ENCODE measurements at regions not wholly inside any gene's neighbourhood (a gene's known extent, or its start where the extent isn't known, plus 50 kb on each side); places are given as distances from the start of the nearest gene placed in this dataset.

- H3K36me3 ChIP-seq (ENCODE audit: control insufficient read depth in 1 of 2, insufficient read depth in 2 of 2, low read length in 2 of 2): no peaks in the 10 kb centered on the region
- peaks cover 8 to 22% of the 10 kb centered on the region in 2 donors for H3K9me3 ChIP-seq (ENCODE audit: control insufficient read depth in 1 of 2, low read length in 2 of 2)
- H3K4me1 ChIP-seq (ENCODE audit: control insufficient read depth in 1 of 2, insufficient read depth in 2 of 2, low read length in 2 of 2): no peaks in the 10 kb centered on the region
- no peaks in the 10 kb centered on the region for H3K27me3 ChIP-seq (ENCODE audit: low read depth, low read length)
- no peak overlapping the region for H3K4me3 ChIP-seq (ENCODE audit: low read depth in 1 of 2, low read length in 2 of 2)
- no peak overlapping the region for H3K27ac ChIP-seq (ENCODE audit: low read length)
Observed at GRCh38 chr5:28009576-28009975, 971.2 kb upstream of the CDH9 start.

- H3K4me3 ChIP-seq (ENCODE audit: low read depth in 1 of 2, low read length in 2 of 2): no peak overlapping the region
Observed at GRCh38 chr5:27996665-27997064, 958.3 kb upstream of the CDH9 start.

GRCh38 chr5:27995867-27996266 is 957.5 kb upstream of the CDH9 start:
- Histone ChIP-seq H3K4me1 (ENCODE audit: control insufficient read depth in 1 of 2, insufficient read depth in 2 of 2, low read length in 2 of 2) (no peaks in the 10 kb centered on the region), H3K27ac (ENCODE audit: low read length) (no peak overlapping the region), H3K9me3 (ENCODE audit: control insufficient read depth in 1 of 2, low read length in 2 of 2) (peaks cover 0 to 8% of the 10 kb centered on the region in 2 donors), H3K4me3 (ENCODE audit: low read depth in 1 of 2, low read length in 2 of 2) (no peak overlapping the region), H3K36me3 (ENCODE audit: control insufficient read depth in 1 of 2, insufficient read depth in 2 of 2, low read length in 2 of 2) (no peaks in the 10 kb centered on the region), H3K27me3 (ENCODE audit: low read depth, low read length) (no peaks in the 10 kb centered on the region)

More at GRCh38 chr5:27996665-27997064, 958.3 kb upstream of the CDH9 start:
- no peak overlapping the region for H3K27ac ChIP-seq (ENCODE audit: low read length)
- H3K4me1 ChIP-seq (ENCODE audit: control insufficient read depth in 1 of 2, insufficient read depth in 2 of 2, low read length in 2 of 2): no peaks in the 10 kb centered on the region
- no peaks in the 10 kb centered on the region for H3K27me3 ChIP-seq (ENCODE audit: low read depth, low read length)
- peaks cover 2 to 8% of the 10 kb centered on the region in 2 donors for H3K9me3 ChIP-seq (ENCODE audit: control insufficient read depth in 1 of 2, low read length in 2 of 2)
- H3K36me3 ChIP-seq (ENCODE audit: control insufficient read depth in 1 of 2, insufficient read depth in 2 of 2, low read length in 2 of 2): no peaks in the 10 kb centered on the region

- H3K4me3 ChIP-seq (ENCODE audit: low read depth in 1 of 2, low read length in 2 of 2): no peak overlapping the region
- H3K36me3 ChIP-seq (ENCODE audit: control insufficient read depth in 1 of 2, insufficient read depth in 2 of 2, low read length in 2 of 2): no peaks in the 10 kb centered on the region
- H3K27me3 ChIP-seq (ENCODE audit: low read depth, low read length): no peaks in the 10 kb centered on the region
- no peaks in the 10 kb centered on the region for H3K4me1 ChIP-seq (ENCODE audit: control insufficient read depth in 1 of 2, insufficient read depth in 2 of 2, low read length in 2 of 2)
- no peak overlapping the region for H3K27ac ChIP-seq (ENCODE audit: low read length)
- H3K9me3 ChIP-seq (ENCODE audit: control insufficient read depth in 1 of 2, low read length in 2 of 2): peaks cover 0 to 10% of the 10 kb centered on the region in 2 donors
Observed at GRCh38 chr5:27978322-27978721, 939.9 kb upstream of the CDH9 start.

- Histone ChIP-seq H3K27ac (ENCODE audit: low read length) (no peak overlapping the region), H3K9me3 (ENCODE audit: control insufficient read depth in 1 of 2, low read length in 2 of 2) (peaks cover 0 to 13% of the 10 kb centered on the region in 2 donors), H3K4me3 (ENCODE audit: low read depth in 1 of 2, low read length in 2 of 2) (no peak overlapping the region), H3K27me3 (ENCODE audit: low read depth, low read length) (no peaks in the 10 kb centered on the region), H3K4me1 (ENCODE audit: control insufficient read depth in 1 of 2, insufficient read depth in 2 of 2, low read length in 2 of 2) (no peaks in the 10 kb centered on the region), H3K36me3 (ENCODE audit: control insufficient read depth in 1 of 2, insufficient read depth in 2 of 2, low read length in 2 of 2) (no peaks in the 10 kb centered on the region)
Observed at GRCh38 chr5:27969157-27969556, 930.8 kb upstream of the CDH9 start.

GRCh38 chr5:27963050-27963783 is 924.8 kb upstream of the CDH9 start:
- Histone ChIP-seq H3K36me3 (ENCODE audit: control insufficient read depth in 1 of 2, insufficient read depth in 2 of 2, low read length in 2 of 2) (no peaks in the 10 kb centered on the region), H3K27ac (ENCODE audit: low read length) (no peak overlapping the region), H3K9me3 (ENCODE audit: control insufficient read depth in 1 of 2, low read length in 2 of 2) (peaks cover 0 to 17% of the 10 kb centered on the region in 2 donors), H3K4me3 (ENCODE audit: low read depth in 1 of 2, low read length in 2 of 2) (no peak overlapping the region), H3K4me1 (ENCODE audit: control insufficient read depth in 1 of 2, insufficient read depth in 2 of 2, low read length in 2 of 2) (no peaks in the 10 kb centered on the region), H3K27me3 (ENCODE audit: low read depth, low read length) (no peaks in the 10 kb centered on the region)

GRCh38 chr5:27962198-27962597 is 923.8 kb upstream of the CDH9 start:
- Histone ChIP-seq H3K27me3 (ENCODE audit: low read depth, low read length) (no peaks in the 10 kb centered on the region), H3K9me3 (ENCODE audit: control insufficient read depth in 1 of 2, low read length in 2 of 2) (peaks cover 0 to 19% of the 10 kb centered on the region in 2 donors), H3K4me1 (ENCODE audit: control insufficient read depth in 1 of 2, insufficient read depth in 2 of 2, low read length in 2 of 2) (no peaks in the 10 kb centered on the region), H3K27ac (ENCODE audit: low read length) (no peak overlapping the region), H3K36me3 (ENCODE audit: control insufficient read depth in 1 of 2, insufficient read depth in 2 of 2, low read length in 2 of 2) (no peaks in the 10 kb centered on the region), H3K4me3 (ENCODE audit: low read depth in 1 of 2, low read length in 2 of 2) (no peak overlapping the region)

- Histone ChIP-seq H3K4me1 (ENCODE audit: control insufficient read depth in 1 of 2, insufficient read depth in 2 of 2, low read length in 2 of 2) (no peaks in the 10 kb centered on the region), H3K27ac (ENCODE audit: low read length) (no peak overlapping the region), H3K36me3 (ENCODE audit: control insufficient read depth in 1 of 2, insufficient read depth in 2 of 2, low read length in 2 of 2) (no peaks in the 10 kb centered on the region), H3K4me3 (ENCODE audit: low read depth in 1 of 2, low read length in 2 of 2) (no peak overlapping the region), H3K9me3 (ENCODE audit: control insufficient read depth in 1 of 2, low read length in 2 of 2) (no peaks in the 10 kb centered on the region), H3K27me3 (ENCODE audit: low read depth, low read length) (no peaks in the 10 kb centered on the region)
Observed at GRCh38 chr5:27947088-27947487, 908.7 kb upstream of the CDH9 start.

GRCh38 chr5:27944471-27944870 is 906.1 kb upstream of the CDH9 start:
- Histone ChIP-seq H3K4me3 (ENCODE audit: low read depth in 1 of 2, low read length in 2 of 2) (no peak overlapping the region), H3K4me1 (ENCODE audit: control insufficient read depth in 1 of 2, insufficient read depth in 2 of 2, low read length in 2 of 2) (no peaks in the 10 kb centered on the region), H3K27me3 (ENCODE audit: low read depth, low read length) (no peaks in the 10 kb centered on the region), H3K27ac (ENCODE audit: low read length) (no peak overlapping the region), H3K36me3 (ENCODE audit: control insufficient read depth in 1 of 2, insufficient read depth in 2 of 2, low read length in 2 of 2) (no peaks in the 10 kb centered on the region), H3K9me3 (ENCODE audit: control insufficient read depth in 1 of 2, low read length in 2 of 2) (no peaks in the 10 kb centered on the region)

- Histone ChIP-seq H3K4me1 (ENCODE audit: control insufficient read depth in 1 of 2, insufficient read depth in 2 of 2, low read length in 2 of 2) (no peaks in the 10 kb centered on the region), H3K36me3 (ENCODE audit: control insufficient read depth in 1 of 2, insufficient read depth in 2 of 2, low read length in 2 of 2) (no peaks in the 10 kb centered on the region), H3K27me3 (ENCODE audit: low read depth, low read length) (no peaks in the 10 kb centered on the region), H3K27ac (ENCODE audit: low read length) (no peak overlapping the region), H3K9me3 (ENCODE audit: control insufficient read depth in 1 of 2, low read length in 2 of 2) (no peaks in the 10 kb centered on the region), H3K4me3 (ENCODE audit: low read depth in 1 of 2, low read length in 2 of 2) (no peak overlapping the region)
Observed at GRCh38 chr5:27938989-27939388, 900.6 kb upstream of the CDH9 start.

GRCh38 chr5:27928060-27928459 is 889.7 kb upstream of the CDH9 start:
- H3K4me3 ChIP-seq (ENCODE audit: low read depth in 1 of 2, low read length in 2 of 2): no peak overlapping the region
- H3K27me3 ChIP-seq (ENCODE audit: low read depth, low read length): no peaks in the 10 kb centered on the region
- no peak overlapping the region for H3K27ac ChIP-seq (ENCODE audit: low read length)
- H3K9me3 ChIP-seq (ENCODE audit: control insufficient read depth in 1 of 2, low read length in 2 of 2): no peaks in the 10 kb centered on the region
- no peaks in the 10 kb centered on the region for H3K36me3 ChIP-seq (ENCODE audit: control insufficient read depth in 1 of 2, insufficient read depth in 2 of 2, low read length in 2 of 2)
- no peaks in the 10 kb centered on the region for H3K4me1 ChIP-seq (ENCODE audit: control insufficient read depth in 1 of 2, insufficient read depth in 2 of 2, low read length in 2 of 2)

- H3K9me3 ChIP-seq (ENCODE audit: control insufficient read depth in 1 of 2, low read length in 2 of 2): no peaks in the 10 kb centered on the region
- H3K4me3 ChIP-seq (ENCODE audit: low read depth in 1 of 2, low read length in 2 of 2): no peak overlapping the region
- no peaks in the 10 kb centered on the region for H3K36me3 ChIP-seq (ENCODE audit: control insufficient read depth in 1 of 2, insufficient read depth in 2 of 2, low read length in 2 of 2)
- H3K4me1 ChIP-seq (ENCODE audit: control insufficient read depth in 1 of 2, insufficient read depth in 2 of 2, low read length in 2 of 2): no peaks in the 10 kb centered on the region
- no peaks in the 10 kb centered on the region for H3K27me3 ChIP-seq (ENCODE audit: low read depth, low read length)
- no peak overlapping the region for H3K27ac ChIP-seq (ENCODE audit: low read length)
Observed at GRCh38 chr5:27911216-27911615, 872.8 kb upstream of the CDH9 start.

Measured in muscle layer of duodenum (tissue), 2 donors.